HG03159 (cell line): ENCODE measurements at regions not wholly inside any gene's neighbourhood (a gene's known extent, or its start where the extent isn't known, plus 50 kb on each side); places are given as distances from the start of the nearest gene placed in this dataset.

Experiments
- ATAC-seq: cut with Tn5 transposase; IDR thresholded peaks from one replicate; pipeline ENCODE4 v1.9.1; 2021; ENCODE audit warnings: mild to moderate bottlenecking, moderate library complexity; ENCODE audit not compliant: unreplicated experiment

DNA sequence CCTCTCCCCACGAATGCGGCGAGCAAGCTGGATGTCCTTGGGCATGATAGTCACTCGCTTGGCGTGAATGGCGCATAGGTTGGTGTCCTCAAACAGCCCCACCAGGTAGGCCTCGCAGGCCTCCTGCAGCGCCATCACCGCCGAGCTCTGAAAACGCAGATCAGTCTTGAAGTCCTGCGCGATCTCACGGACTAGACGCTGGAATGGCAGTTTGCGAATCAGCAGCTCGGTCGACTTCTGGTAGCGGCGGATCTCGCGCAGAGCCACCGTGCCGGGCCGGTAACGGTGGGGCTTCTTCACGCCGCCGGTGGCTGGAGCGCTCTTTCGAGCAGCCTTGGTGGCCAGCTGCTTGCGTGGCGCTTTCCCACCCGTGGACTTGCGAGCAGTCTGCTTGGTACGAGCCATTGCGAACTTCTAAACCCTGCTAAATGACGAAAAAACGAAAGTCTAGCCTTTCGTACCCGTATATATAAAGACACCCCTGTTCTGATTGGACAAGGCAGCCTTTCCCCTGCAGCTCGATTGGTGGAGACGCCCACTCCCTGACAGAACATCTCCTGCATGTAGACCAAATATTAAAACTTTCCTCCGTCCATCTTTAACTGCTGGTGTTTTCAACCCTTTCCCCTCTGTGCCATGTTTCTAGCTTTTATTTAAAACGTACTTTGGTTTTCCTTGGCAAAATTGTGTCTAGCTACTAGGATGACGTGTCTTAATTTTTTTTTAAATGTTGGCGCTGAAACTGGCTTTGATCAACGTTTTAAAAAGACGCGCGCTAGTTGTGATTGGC lies 109.8 kb downstream of the HFE start:
- ATAC-seq, result peak; percentile 37

DNA sequence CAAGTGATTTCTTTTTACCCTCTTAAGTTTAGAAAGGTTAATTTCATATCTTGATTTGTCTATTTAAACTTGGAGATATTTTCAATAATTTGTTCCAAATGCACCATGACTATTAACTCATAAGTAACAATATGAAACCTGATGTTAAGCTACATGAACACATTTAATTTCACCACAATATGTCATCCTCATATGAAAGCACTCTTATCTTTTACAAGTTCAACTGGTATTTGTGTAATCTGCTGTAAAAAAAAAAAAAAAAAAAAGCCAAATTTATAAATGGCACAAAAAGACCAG lies 110.4 kb downstream of the HFE start:
- no peak for ATAC-seq

DNA sequence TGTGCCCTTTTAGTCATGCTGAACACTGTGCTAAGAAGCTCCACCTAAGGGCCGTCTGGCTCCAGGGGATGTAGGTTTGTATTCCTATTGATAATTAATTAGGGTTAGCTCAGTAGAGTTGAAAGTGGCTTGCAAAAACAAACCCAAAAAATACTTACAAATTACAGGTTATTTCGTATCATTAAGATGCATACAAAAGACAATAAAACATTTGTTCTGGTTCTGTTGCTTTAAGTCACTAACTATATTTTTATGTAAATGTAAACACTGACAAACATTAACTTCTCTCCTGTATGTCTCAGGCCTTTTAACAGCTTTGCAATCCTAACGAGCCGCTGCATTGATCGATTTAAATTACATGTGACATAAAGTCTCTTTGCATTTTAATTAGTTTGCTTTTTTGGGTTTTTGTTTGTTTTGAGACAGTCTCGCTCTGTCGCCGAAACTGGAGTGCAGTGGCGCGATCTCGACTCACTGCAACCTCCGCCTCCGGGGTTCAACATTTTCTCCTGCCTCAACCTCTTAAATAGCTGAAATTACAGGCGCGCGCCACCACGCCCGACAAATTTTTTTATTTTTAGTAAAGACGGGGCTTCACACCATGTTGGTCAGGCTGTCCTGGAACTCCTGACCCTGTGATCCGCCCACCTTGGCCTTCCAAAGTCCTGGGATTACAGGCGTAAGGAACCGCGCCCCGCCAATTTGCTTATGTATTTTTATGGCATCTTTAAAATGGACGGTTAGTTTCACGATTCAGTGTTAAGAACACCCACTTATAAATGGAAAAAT lies 110.9 kb downstream of the HFE start:
- no peak for ATAC-seq

DNA sequence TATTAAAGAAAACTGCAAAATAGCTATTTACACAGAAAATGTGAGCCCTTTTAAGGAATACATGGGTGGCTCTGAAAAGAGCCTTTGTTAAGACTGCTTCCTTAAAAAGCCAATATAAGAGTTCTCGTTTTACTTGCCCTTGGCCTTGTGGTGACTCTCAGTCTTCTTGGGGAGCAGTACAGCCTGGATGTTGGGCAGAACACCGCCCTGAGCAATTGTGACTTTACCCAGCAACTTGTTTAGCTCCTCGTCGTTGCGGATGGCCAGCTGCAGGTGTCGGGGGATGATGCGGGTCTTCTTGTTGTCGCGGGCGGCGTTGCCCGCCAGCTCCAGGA lies 111.5 kb downstream of the HFE start:
- peak; percentile 8 for ATAC-seq

DNA sequence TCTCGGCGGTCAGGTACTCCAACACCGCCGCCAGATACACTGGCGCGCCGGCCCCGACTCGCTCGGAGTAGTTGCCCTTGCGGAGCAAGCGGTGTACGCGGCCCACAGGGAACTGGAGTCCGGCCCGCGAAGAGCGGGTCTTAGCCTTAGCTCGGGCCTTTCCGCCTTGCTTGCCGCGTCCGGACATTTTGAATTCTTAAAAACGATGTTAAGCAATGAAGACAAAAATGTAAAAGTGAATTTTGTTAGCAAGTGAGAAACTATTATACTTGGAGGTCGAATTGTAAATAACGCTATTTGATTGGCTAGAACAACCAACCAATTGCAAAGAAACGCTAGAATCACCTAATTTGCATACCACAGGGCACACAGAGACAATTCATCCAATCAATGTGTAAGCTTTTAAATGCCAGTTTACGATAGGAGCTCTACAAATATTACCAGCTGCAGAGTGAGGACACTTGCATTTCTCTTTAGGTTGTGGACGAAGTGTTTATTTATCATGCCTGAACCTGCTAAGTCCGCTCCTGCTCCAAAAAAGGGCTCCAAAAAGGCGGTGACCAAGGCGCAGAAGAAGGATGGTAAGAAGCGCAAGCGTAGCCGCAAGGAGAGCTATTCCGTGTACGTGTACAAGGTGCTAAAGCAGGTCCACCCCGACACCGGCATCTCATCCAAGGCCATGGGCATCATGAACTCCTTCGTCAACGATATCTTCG lies 112.0 kb downstream of the HFE start:
- peak; percentile 51 for ATAC-seq

DNA sequence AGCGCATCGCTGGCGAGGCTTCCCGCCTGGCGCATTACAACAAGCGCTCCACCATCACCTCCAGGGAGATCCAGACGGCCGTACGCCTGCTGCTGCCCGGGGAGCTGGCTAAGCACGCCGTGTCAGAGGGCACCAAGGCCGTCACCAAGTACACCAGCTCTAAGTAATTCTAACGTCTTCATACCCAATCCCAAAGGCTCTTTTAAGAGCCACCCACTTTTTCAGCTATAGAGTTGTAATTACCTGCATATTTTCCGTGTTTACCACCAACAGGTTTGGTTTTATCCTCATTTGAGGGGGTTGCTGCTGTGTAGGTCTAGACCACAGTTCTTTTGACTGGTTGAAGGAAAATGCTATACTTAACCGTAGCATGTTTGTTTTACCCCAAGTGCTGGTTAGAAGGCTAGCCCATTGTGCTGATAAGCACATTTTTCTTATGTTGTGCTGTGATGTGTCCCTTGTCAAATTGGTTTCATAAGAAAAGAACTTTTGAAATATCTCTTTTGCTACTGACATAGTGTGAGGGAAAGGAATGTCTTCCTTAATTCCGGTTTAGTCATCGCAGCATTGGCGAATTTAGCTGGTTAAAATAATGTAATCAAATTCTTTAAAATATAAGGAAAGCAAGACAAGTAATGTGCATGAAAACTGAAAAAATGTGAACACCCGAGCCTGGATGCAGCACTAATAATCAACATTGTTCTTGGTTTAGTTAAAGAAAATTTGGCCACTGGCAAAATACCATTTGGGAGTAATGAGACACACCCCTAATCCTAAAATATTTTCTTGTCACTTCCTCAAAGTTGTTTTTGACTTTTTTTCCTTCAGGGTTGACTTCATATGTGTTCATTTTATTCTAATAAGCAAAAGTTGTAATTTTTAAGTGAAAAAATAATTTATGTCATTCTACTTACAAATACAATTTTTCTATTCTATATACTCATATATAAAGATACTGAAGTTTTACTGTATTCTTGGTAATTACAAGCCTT lies 112.8 kb downstream of the HFE start:
- no peak for ATAC-seq

DNA sequence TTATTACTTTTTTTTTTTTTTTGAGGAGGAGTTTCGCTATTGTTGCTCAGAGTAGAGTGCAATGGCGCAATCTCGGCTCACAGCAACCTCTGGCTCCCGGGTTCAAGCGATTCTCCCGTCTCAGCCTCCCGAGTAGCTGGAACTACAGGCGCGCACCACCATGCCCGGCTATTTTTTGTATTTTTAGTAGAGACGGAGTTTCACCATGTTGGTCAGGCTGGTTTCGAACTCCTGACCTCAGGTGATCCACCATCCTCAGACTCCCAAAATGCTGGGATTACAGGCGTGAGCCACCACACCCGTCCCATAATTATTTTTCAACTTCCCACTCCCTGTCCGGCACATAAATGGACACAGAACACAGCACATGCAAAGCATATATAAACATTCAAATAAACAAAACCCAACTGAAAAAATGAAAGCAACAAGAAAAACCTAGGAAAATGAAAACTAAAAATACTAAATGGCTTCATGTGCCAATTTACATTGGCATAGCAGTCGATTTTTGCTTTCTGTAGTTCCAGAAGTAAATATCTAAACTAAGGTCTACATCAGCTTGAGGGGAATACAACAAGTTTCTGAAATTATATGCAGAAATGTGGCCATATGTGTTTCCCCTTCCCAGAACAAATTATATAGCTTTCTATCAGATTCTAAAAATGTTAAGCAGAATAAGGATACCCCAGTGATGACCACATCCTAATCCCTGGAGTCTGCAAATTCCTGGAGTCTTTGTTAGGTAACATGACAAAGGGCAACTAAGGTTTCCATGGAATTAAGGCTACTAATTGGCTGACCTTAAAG lies 113.9 kb downstream of the HFE start:
- no peak for ATAC-seq

DNA sequence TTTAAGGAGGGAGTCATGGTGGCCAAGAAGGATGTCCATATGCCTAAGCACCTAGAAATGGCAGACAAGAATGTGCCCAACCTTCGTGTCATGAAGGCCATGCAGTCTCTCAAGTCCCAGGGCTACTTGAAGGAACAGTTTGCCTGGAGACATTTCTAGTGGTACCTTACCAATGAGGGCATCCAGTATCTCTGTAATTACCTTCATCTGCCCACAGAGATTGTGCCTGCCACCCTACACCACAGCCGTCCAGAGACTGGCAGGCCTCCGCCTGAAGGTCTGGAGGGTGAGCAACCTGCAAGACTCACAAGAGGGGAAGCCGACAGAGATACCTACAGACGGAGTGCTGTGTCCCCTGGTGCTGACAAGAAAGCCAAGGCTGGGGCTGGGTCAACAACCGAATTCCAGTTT lies 115.0 kb downstream of the HFE start:
- no peak for ATAC-seq

DNA sequence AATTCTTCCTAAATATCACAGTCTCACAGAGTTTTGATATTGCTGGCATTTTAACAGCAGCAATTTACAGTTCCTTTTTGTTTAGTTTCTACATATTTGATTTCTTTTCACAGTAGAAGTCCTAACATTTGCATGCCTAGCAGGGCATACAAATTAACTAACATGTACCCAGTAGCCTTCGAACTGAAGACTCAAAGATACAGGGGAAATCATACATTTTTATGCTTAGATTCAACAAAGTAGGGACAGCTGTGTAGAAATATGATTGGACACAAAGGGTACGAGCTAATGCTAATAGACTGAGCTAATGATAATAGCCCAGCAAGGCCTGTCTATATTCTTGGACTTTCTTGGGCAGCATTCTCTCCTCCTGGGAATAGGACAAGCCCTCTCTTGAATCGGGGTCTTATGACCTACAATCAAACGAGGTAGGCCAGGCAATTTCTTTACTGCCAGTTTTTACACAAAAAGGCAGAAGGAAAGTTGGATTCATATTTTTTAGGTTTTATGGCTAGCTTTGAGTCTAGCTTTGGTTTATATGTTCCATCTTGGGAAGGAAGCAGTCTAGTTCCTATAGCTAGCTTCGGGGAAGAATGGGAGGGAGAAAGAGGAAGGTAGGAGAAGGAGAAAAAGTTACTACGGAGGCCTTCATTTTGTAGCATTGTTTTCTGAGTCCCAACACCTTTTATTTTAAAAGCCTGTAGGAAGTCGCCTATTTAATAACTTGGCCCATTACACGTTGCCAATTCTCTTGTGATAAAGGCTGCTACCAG lies 115.8 kb downstream of the HFE start:
- no peak for ATAC-seq

DNA sequence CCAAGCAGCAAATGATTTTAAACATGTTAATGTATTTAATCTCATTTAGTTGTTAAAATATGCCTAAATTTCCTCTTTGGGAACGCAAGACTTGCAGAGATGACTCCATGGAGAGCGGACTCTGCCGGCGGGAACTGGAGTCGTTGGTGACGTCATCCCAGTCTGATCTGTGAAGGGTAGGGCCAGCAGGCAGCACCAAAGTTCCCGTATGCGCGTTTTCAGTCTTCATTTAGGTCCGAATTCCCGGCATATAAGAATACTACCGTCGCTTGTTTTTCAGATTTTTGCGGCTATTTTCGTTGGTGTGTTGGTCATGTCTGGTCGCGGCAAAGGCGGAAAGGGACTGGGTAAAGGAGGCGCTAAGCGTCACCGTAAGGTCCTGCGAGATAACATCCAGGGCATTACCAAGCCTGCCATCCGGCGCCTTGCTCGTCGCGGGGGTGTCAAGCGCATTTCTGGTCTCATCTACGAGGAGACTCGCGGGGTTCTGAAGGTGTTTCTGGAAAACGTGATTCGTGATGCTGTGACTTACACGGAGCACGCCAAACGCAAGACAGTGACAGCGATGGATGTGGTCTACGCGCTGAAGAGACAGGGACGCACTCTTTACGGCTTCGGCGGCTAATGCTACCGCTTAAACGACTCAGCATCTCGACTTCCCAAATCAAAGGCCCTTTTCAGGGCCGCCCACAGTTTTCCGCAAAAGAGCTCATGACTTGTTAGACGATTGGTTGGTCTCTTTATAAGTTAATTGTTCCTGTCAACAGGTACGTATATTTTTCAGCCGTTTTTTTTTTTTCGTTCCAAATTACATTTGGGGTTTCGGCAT lies 117.3 kb downstream of the HFE start:
- ATAC-seq, result peak; percentile 50

DNA sequence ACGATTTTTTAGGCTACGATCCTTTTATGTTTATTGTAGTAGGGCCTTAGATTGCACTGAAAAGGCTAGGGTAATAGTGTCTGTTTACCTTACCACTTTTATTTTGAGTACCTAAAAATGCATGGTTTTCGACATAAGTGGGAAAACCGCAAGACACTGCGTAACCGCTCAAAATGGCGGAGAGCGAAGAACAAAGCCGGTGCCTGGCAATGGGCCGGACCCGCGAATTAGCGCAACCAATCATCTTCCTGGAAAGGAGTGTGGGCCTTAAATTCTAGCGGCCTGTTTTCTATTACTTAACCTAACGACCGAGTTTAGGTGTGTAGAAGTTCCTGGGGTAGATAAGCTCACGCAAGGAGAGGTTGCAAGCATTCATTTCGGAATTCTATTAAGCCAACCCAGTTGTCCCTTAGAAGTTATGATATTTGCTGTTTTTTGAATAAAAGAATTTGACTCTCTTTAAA lies 118.0 kb downstream of the HFE start:
- ATAC-seq, result no peak

DNA sequence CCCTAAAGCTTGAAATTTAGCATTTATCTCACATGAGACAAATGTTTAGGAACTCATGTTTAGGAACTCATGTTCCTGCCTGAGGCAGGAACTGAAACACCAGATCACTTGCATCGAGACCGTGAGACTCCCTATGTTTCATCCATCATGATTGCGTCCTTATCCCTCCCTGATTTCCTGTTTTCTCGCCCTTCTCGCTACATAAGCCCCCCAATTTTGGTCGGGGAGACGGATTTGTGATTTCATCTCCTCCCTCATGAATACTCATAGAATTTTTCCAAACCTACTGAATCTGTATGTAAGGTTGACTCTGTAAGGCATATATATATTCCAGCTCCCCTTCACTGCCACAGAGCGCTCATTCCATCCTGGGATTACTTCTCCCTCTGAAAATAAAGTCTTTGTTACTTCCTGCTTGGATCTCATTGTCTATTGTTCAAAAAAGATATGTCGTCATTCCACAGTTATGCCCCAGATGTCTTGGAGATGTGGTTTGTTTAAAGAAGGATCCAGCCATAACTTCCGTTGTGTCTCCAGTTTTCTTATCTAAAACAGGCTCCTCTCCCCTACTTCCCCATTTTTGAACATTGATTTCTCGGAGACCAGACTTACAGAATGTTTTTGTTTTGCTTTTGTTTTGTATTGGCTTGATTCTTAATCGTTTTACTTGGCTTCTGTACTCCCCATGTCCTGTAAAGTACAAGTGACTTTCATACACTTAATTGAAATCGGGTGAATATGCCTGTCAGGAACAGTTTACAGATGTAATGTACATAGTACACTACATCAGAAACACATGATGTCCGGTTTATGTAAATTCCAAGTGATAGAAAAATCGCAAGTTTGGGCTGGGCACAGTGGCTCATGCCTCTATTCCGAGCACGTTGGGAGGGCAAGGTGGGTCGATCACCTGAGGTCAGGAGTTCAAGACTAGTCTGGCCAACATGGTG lies 118.7 kb downstream of the HFE start:
- ATAC-seq, result no peak

DNA sequence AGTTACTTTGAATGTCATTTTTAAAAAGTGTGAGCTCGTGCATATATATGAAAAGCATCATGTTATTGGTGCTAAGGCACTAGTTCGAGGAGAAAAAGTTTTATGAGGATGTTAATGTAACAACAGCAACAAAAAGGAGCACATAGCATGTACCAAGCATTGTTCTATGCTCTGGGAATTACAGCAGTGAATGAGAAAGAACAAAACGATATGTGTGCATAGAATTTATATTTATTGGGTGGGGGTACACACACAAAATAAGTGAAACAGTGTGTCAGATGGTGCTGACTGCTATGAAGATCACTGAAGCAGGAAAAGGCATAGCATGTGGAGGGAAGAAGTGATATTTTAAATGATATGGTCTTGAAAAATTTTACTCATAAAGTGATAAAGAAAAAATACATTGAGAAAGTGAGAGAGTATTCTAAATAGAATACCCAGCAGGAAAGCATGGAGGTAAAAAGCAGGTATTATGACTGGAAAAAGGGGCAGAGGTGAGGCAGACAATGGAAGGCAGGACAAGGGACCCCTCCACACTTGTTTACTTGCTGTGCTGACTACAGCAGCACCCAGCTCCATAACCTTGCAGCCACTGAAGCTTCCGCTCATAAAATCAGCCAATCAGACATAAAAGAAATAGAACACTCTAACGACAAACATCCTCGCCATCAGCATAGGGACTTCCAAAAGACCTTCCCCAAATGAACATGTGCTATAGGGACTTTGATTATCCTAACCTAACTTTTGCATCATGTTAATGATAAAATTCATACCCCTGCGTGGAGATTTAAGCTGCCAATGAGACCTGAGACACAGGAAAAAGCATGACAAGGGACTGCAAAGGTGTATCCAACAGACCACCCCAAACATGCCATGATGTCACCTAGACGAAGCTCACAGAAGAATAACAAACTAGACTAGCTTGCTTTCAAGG lies 119.9 kb downstream of the HFE start:
- no peak for ATAC-seq

DNA sequence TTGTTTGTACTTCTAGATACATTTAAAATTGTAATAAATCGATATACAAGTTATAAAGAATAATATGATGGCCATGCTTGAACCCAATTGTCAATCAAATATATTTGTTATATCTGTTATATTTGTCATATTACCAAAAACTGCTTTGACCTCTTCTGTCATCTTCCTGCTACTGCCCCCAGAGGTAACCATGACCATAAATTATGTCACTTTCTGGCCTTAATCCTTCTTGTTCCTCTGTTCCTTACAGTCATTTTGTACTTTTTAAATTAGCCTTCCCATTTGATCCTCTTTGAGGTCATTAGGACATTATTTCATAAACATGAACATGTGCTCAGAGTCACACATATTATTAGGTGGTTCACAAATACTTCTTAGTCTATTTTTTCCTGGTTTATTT lies 124.7 kb downstream of the HFE start:
- no peak for ATAC-seq

DNA sequence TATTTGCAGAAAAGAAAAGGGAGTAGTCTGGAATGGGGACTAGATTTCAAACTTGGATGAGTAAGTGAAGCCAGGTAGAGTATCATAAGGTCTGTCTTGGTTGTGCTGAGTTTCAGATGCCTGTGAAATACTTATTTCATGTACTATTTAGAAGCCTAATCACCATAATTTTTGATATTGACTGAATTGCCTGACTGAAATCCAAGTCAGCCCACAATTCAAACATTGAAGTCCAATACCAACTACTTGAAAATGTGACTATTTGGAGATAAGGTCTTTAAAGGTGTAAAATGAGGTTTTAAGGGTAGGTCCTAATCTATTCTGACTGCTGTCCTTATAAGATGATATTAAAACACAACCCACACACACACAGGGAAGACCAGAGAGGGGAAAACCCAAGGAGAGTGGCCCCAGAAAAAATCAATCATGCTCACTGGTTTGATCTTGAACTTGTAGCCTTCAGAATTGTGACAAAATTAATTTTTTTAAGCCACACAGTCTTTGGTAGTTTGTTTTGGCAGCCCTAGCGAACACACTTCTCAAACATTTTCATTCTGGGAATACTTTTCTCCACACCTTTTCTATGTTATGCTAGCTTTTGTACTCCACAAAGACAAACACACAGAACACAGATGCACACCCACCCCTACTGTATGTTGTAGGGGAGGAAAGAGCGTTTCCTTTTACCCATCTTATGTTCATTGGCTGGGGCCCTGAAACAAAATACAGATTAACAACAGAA lies 126.3 kb downstream of the HFE start:
- ATAC-seq, result no peak
